HG03064 (cell line): ENCODE measurements at regions not wholly inside any gene's neighbourhood (a gene's known extent, or its start where the extent isn't known, plus 50 kb on each side); places are given as distances from the start of the nearest gene placed in this dataset.
"Not testable (repeated sequence)": the region's sequence is repeated elsewhere in the genome, so short reads cannot be mapped to it uniquely, and the experiment has no call there.

Source experiments
- ATAC-seq: cut with Tn5 transposase; IDR thresholded peaks from one replicate; pipeline ENCODE4 v1.9.1; 2021; ENCODE audit warnings: low read depth; ENCODE audit not compliant: unreplicated experiment

GRCh38 chr3:67064105-67064504 lies 66.0 kb downstream of the KBTBD8 start:
- no peak for ATAC-seq

DNA sequence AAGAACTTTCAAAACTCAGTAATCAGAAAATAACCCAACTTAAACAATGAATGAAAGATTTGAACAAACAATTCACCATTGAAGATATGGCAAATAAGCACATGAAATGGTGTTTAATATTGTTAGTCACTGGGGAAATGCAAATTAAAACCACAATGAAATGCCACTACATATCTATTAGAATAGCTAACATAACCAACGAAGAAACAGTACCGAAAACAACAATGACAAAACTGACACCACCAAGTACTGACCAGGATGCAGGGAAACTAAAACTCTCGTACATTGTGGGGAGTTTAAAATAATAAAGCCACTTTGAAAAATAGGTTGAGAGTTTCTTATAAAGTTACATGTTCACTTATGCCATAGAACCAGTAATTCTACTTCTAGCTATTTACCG lies 69.1 kb downstream of the KBTBD8 start:
- peak; percentile 79 for ATAC-seq

DNA sequence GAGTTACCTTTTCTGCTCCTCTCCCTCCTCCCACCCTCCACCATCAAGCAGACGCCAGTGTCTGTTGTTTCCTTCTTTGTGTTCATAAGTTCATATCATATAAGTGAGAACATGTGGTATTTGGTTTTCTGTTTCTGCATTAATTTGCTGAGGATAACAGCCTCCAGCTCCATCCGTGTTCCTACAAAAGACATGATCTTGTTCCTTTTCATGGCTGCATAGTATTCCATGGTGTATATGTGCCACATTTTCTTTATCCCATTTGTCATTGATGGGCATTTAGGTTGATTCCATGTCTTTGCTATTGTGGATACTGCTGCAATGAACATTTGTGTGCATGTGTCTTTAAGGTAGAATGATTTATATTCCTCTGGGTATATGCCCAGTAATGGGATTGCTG lies 74.5 kb downstream of the KBTBD8 start:
- ATAC-seq = not testable (repeated sequence)

DNA sequence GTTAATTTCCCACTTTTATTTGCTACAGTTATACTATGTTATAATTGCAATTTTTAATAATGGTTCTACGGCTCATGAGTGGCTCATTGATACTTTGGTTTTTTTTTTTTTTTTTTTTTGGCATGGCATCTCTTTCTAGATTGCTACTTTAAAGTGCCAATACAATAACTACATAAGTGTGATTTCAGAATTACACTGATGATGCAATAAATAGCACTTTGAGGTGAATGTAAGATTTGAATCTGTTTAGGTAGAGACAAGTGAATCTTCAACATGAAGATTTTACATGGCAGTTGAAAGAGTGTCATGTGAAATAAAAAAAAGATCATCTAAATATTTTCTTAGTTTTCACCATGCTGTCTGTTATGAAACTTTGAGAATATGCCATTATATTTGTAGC lies 75.7 kb downstream of the KBTBD8 start:
- no peak for ATAC-seq

DNA sequence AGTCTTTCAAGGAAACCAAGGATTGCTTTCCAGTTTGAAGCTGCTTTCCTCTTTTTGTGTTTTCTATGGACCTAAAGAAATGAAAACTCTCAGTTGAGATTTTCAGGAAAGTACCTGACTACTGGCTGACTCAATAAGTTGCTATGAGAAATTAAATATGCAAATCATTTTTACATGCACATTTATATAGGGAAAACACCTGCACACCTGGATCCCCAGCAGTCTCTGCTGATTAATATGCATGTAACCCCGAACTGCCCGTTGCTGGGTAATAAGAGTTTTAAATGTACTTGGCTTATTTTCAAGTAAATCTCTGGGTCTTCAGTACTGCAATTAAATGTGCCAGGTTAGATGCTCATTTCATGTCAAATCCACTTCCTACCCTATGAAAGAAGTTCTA lies 77.2 kb downstream of the KBTBD8 start:
- ATAC-seq = no peak

GRCh38 chr3:67076607-67077006 lies 78.5 kb downstream of the KBTBD8 start:
- no peak for ATAC-seq

GRCh38 chr3:67077656-67078055 lies 79.5 kb downstream of the KBTBD8 start:
- ATAC-seq = no peak

- ATAC-seq = no peak
Observed at GRCh38 chr3:67082533-67083024, 84.5 kb downstream of the KBTBD8 start.

GRCh38 chr3:67083277-67083676 lies 85.2 kb downstream of the KBTBD8 start:
- ATAC-seq = no peak

GRCh38 chr3:67087788-67088187 lies 89.7 kb downstream of the KBTBD8 start:
- no peak for ATAC-seq

GRCh38 chr3:67090474-67090873 lies 92.4 kb downstream of the KBTBD8 start:
- no peak for ATAC-seq

DNA sequence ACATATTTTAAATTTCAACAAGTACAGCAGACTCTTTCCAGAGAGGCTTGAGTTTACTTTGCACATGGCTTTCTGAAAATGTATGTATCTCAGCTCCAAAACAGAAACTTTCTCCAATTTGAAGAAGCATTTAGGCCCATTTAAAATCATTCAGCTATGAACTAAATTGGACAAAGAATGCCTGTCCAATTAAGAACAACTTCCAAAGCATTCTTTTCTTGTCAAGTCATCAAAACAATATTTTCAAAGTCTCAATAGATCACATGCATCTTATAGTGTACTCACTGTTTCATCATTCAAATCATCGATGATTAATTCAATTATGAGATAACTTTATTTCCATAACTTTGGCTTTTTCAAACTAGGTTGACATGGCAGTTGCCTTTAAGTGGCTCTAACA lies 95.2 kb downstream of the KBTBD8 start:
- ATAC-seq = no peak

DNA sequence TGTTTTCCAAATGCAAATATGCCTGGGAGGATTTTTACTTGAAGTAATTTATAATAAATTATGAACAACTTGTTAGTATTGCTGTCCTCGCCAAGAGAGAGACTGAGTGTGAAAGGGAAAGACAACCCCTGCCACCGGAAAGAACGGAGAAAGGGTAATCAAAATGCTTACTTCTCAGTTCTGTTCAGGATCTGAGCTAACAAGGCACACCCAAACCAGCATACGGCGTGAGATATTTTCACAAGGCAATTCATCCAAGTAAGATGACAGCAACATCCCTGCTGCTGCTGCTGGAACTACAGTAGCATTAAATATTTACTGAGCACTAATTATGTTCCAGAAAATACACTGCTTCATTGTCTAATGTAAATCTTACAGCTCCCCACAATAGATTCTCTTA lies 96.1 kb downstream of the KBTBD8 start:
- ATAC-seq = no peak

DNA sequence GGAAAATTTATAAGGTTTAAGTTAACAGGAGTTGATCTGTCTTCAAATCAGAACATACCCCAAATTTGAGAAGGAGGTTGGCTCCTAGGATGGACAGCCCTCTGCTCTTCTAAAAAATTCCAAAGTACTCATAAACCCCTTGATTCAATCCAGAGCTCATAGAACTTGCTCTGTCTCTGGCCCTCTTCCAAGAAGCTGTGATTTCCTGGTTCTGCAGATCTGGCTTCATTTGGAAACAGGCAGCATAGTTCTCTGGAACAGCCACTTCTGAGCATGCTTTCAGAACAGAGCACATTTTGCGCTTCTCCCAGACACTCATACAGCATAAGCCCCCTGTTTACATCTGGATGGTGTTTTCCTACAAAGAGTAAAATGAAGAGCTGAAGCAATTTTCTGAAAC lies 96.7 kb downstream of the KBTBD8 start:
- no peak for ATAC-seq

GRCh38 chr3:67104388-67104787 lies 106.3 kb downstream of the KBTBD8 start:
- no peak for ATAC-seq

DNA sequence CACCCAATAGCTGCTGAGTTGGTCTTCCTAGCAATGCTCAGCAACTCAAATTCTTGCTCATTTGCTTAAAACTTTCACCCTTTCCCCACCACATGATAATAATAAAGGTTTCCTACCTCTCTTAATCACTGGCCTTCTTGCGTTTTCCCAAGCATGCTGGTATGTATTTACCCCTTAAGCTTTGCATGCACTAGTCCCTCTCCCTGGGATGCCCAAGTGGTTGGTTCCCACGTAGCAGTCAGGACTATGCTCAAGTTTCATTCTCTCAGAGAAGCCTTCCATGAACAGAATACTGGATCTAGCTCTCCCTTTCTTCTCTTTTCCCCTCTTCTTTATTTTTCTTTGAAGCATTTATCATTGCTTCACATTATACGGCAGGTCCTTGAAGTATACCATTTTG lies 108.8 kb downstream of the KBTBD8 start:
- no peak for ATAC-seq

- ATAC-seq = no peak
Observed at GRCh38 chr3:67109651-67110204, 111.6 kb downstream of the KBTBD8 start.

DNA sequence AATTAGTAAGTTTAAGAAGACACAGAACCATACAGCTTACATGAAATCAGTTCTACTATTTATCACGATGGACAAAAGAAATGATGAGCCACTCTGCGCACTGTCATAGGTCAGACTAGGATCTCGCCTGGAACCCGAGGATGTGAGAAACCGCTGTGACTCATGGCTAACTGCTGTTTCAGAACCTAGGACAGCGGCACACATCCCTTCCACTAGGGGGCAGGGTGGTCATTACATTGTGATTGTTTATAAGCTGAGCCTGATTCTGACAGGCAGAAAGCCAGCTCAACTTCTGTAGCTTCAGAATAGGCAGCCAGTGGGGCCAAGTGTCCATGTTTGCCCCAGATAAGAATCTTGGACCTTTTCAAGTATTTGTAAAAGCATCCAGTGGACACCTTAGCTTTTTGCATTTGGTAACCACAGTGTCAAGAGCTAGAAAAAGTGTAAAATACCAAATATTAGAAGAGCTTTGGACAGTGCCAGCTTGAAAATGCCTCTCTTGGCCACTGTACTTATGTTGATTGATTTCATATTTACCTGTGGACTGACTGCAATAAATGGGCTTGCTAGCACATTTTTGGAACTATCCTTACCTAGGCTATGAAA lies 115.8 kb downstream of the KBTBD8 start:
- ATAC-seq = peak; percentile 94

DNA sequence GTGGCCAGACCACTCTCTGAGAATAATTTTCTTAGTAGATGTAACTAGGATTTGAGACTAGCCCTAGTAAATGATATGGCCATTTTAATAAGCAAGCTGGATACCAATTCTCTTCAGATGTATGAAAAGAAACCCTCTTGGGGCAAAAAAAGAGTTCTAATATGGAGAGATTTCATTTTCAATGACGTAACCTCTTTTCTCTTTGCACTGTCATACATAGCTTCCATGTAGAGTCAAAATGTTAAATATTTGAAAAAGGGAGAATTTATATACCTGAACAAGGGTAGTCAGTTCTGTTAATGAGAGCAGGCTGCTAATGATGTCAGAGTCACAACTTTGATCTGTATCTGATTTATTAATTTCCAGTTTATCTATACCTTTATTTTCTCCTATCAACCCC lies 120.0 kb downstream of the KBTBD8 start:
- no peak for ATAC-seq

DNA sequence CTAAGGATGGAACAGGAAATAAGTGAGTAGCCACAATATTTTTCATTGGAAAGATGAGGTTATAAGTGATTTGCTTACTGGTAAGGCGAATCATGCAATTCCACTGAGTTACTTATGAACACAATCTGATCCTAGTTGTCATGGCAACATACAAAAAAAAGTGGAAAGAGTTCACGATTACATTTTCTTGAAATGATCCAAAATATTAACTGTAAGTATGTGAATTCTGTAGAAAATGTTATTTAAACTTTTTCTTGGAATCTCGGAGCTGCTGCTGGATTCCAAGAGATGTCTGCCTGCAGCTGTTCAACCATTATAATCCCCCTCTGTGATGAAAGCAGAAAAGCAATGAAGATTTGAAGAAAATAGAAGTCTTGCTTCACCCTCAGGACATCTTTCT lies 120.5 kb downstream of the KBTBD8 start:
- ATAC-seq = no peak

GRCh38 chr3:67123914-67124313 lies 125.8 kb downstream of the KBTBD8 start:
- no peak for ATAC-seq

GRCh38 chr3:67127254-67127653 lies 129.1 kb downstream of the KBTBD8 start:
- ATAC-seq = no peak

DNA sequence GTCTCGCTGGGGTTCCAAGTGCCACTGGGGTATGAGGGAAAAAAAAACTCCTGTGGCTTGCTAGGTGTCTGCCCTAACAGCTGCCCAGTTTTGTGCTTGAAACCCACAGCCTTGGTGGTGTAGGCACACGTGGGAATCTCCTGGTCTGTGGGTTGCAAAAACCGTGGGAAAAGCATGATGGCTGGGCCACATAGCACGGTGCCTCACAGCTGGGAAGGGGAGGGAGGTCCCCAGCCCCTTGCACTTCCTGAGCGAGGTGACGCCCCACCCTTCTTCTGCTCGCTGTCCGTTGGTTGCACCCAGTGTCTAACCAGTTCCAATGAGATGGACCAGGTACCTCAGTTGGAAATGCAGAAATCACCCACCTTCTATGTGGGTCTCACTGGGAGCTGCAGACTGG lies 144.3 kb downstream of the KBTBD8 start:
- no peak for ATAC-seq
